ENCODE measurements at regions not wholly inside any gene's neighbourhood (a gene's known extent, or its start where the extent isn't known, plus 50 kb on each side); places are given as distances from the start of the nearest gene placed in this dataset.

DNA sequence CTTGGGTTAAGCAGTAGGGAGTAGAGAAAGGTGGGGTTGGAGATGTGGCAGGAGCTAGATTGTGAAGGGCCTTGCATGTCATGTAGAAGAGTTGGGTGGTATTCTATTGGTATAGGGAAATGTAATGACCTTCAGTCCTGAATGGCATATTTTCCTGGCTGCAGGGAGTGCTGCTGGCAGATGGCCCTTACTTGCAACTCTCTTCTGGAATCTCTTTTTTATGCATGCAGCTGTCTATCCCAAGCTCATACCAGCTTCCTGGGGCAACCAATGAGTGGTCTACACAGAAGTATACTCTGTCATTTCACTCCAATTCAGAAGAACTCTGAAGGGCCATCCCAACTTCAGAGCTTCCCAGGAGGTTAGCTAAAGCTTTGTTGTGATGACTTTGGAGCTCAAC lies 144.7 kb upstream of the ANKRD28 start:
- H3K27ac ChIP-seq (ENCODE audit: low read depth) = no peak overlapping the region

DNA sequence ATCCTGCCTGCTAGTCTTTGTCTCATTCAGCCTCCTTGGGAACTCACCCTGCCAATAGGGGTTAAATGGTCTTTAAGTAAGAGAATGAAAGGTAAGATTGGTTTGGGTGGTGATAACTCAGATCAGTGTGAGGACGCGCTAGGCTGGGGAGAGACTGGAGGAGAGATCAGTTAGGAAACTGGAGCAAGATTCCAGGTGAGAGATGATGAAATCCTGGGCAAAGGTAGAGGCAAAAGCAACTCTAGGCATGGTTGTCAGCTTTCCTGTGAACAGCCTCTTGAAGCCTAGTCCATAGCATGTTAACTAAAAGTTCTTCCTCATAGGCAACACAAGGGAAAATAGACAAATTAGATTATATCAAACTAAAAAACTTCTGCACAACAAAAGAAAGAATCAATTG lies 145.2 kb upstream of the ANKRD28 start:
- 94% methylated on average over 2 of the region's 2 CpGs for WGBS
- Histone ChIP-seq H3K4me1 (ENCODE audit: insufficient read depth) (no peaks in the 10 kb centered on the region), H3K27ac (ENCODE audit: low read depth) (no peak overlapping the region), H3K4me3 (ENCODE audit: low read depth, low read length) (no peak overlapping the region), H3K36me3 (ENCODE audit: insufficient read depth) (no peaks in the 10 kb centered on the region)
- DNase-seq (ENCODE audit: extremely low spot score) = no peak

More for the DNA sequence above, 144.7 kb upstream of the ANKRD28 start:
- Histone ChIP-seq H3K4me1 (ENCODE audit: insufficient read depth) (no peaks in the 10 kb centered on the region), H3K4me3 (ENCODE audit: low read depth, low read length) (no peak overlapping the region), H3K36me3 (ENCODE audit: insufficient read depth) (no peaks in the 10 kb centered on the region)
- DNase-seq (ENCODE audit: extremely low spot score) = no peak

DNA sequence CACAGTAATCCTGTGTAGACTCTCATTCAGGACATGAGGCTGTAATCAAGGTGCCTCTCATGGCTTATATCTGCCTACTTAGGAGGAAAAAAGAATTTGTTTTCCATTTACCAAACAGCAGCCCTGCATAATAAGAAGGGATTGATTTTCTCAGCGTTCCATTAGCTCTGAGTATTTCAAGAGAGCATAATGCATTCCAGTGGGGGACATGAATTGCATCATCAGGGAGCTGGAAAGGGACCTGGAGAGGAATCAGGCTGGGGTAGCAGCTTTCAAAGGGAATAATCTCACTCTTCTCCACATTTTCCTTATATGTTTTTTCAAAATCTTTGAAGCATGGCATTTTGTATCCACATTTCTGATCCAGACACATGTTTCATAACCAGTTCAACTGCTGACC lies 150.6 kb upstream of the ANKRD28 start:
- no peak for DNase-seq (ENCODE audit: extremely low spot score)
- 69% methylated on average over 1 of the region's 1 CpG for WGBS
- H3K4me1 ChIP-seq (ENCODE audit: insufficient read depth) = no peaks in the 10 kb centered on the region
- no peak overlapping the region for H3K4me3 ChIP-seq (ENCODE audit: low read depth, low read length)
- H3K36me3 ChIP-seq (ENCODE audit: insufficient read depth) = no peaks in the 10 kb centered on the region
- no peak overlapping the region for H3K27ac ChIP-seq (ENCODE audit: low read depth)

DNA sequence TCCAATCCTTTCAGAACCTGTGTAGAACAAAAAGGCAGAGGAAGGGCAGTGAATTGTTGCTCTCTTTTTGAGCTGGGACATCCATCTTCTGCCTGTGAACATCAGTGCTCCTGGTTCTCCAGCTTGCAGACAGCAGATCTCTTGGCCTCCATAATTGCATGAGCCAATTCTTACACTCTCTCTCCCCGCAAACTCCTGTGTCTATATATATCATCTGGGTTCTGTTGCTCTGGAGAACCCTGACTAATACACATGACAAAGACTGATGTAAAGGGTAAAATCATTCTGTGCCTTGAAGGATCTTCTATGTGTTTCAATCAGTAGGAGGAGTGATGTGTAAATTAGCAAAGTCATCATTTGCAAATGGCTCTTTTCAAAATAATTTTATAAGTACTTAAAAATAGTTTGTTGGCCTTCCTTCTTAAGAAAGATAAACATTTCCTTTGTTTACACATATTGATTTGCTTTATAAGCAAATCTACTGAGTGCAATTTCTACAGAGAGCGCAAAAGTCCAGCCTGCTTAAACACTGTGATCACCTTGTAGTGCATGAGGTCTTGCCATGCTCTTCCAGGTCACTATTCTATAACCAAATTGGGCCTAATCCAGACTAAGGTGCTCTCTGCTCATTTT lies 154.9 kb upstream of the ANKRD28 start:
- 76% methylated on average over 2 of the region's 2 CpGs for WGBS
- H3K36me3 ChIP-seq (ENCODE audit: insufficient read depth) = no peaks in the 10 kb centered on the region
- no peak overlapping the region for H3K4me3 ChIP-seq (ENCODE audit: low read depth, low read length)
- no peak for DNase-seq (ENCODE audit: extremely low spot score)
- no peaks in the 10 kb centered on the region for H3K4me1 ChIP-seq (ENCODE audit: insufficient read depth)
- H3K27ac ChIP-seq (ENCODE audit: low read depth) = no peak overlapping the region

DNA sequence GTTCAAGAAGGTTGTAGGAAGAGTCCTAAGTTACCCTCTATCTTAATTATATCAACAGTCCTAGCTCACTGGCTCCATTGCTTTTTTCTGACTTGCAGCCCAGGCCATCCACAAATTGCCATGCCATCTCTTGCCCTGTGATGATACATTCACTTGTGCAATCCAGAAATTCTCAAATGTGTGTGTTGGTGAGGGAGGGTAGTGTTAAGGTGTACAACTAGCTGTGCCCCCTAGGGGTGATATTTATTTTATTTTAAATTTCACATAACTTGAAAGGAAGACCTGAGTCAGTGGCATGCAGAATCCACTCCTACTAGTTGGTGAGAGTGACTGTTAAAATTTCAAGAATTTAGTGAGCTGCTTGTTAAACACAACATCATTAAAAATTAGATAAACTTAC lies 156.1 kb upstream of the ANKRD28 start:
- Histone ChIP-seq H3K4me1 (ENCODE audit: insufficient read depth) (no peaks in the 10 kb centered on the region), H3K4me3 (ENCODE audit: low read depth, low read length) (no peak overlapping the region), H3K36me3 (ENCODE audit: insufficient read depth) (no peaks in the 10 kb centered on the region), H3K27ac (ENCODE audit: low read depth) (no peak overlapping the region)
- no peak for DNase-seq (ENCODE audit: extremely low spot score)

DNA sequence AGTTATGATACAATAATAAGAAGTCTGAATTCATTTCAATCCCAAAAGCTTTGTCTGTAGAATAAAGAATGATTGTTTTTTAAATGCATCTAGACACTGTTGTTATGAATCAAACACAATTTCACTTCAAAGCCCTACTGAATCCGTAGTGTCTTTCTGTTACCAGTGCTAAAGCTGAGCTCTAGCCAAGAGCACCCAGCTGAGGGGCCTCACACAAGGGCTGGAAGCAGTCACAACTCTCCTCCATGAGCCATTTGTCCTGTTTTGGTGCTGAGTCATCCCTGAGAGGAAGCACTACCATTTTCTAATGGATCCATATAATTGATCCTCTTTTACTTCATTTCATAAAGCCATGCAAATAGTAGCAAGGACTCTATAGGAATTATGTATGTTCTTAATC lies 158.2 kb upstream of the ANKRD28 start:
- Histone ChIP-seq H3K27ac (ENCODE audit: low read depth) (no peak overlapping the region), H3K4me1 (ENCODE audit: insufficient read depth) (no peaks in the 10 kb centered on the region), H3K4me3 (ENCODE audit: low read depth, low read length) (no peak overlapping the region), H3K36me3 (ENCODE audit: insufficient read depth) (no peaks in the 10 kb centered on the region)
- DNase-seq (ENCODE audit: extremely low spot score) = no peak
- 43% methylated on average over 1 of the region's 1 CpG for WGBS

DNA sequence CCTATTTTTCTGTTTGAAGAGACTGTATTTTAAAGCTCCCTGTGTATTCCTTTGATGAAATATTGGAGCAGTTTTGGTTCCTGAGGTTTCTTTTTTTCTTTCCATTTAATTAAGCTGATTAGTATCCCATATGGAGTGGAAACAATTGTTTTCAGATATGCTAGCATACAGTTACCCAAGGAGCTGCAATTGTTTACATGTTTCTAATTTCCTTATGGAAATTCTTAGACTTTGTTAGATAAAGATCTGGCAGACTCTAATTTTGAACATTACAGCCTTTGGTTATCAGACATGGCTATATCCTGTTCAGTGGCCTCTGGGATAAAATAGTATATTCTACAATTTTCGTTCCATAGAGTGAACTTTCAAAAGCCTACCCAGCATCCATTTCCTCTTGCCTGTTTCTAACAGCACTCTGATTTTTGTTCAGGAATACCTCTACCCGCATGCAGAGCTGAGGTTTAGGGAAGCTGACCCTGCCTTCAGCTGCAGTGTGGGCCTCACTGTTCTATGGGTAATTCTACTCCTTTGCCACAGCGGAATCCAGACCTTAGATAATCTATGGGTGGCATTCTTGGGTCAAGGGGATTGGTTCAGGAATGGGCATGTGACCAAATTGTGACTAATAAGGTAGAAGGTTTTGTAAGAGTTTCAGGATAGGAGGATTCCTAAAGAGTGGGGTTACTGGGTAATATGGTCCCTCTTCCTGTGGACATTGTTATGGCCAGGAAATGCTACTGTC lies 161.1 kb upstream of the ANKRD28 start:
- WGBS = 53% methylated on average over 3 of the region's 3 CpGs
- Histone ChIP-seq H3K27ac (ENCODE audit: low read depth) (no peak overlapping the region), H3K4me1 (ENCODE audit: insufficient read depth) (no peaks in the 10 kb centered on the region), H3K4me3 (ENCODE audit: low read depth, low read length) (no peak overlapping the region), H3K36me3 (ENCODE audit: insufficient read depth) (no peaks in the 10 kb centered on the region)
- no peak for DNase-seq (ENCODE audit: extremely low spot score)

DNA sequence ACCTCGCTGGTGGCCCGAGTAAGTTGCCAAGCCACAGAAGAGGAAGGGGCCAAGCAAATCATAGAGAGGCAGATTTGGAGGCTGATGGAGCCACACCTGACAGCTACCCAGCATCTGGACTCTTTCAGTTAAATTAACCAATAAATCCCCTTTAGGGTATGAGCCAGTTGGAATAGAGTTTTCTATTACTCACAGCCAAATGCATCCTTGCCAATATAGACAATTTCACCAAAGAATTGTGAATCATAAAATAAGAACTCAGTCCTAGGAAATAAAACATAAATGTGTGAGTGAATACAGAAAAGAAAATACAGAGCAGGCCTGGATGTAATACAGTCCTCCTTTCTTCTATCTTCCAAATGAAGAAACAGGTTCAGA lies 161.6 kb upstream of the ANKRD28 start:
- Histone ChIP-seq H3K36me3 (ENCODE audit: insufficient read depth) (no peaks in the 10 kb centered on the region), H3K4me3 (ENCODE audit: low read depth, low read length) (no peak overlapping the region), H3K27ac (ENCODE audit: low read depth) (no peak overlapping the region), H3K4me1 (ENCODE audit: insufficient read depth) (no peaks in the 10 kb centered on the region)
- no peak for DNase-seq (ENCODE audit: extremely low spot score)
- WGBS = 56% methylated on average over 2 of the region's 2 CpGs

DNA sequence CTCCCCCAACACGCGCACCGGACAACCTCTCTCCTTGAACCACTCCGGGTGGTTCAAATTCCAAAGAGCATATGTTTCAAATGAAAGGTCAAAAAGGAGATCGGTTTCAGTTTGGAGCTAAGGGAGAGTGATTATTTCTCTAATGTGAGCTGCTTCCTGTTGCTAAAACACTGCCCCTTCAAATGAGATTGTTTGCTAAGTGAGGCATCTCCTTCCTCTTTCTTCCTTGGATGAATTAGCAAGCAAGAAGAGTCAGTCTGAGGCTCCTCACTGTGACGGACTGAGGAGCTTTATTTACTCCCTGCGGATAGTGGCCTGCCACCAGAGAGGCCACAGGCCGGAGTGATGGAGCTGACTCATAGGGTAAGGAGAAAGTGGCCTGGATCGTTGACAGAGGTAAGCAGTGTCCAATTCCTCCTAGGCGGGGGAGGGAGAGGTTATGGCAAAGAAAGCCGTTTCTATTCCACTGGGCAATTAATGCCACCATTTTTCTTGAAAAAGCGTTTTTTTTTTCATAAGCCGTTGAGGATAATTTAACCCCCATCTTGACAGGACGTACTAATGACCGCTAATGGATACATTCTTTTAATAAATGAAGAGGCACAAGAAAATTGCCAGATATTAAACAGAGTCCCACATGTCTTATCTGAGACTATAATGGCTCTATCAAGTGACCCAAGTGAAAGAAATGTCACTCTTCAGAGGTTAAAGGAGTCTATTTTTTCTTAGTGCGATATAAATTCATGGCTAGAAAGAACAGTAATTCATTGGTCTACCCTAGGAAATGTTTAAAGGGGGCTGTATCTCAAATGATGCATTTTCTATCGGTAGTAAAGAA lies 167.0 kb upstream of the ANKRD28 start:
- DNase-seq (ENCODE audit: extremely low spot score) = no peak
- Histone ChIP-seq H3K27ac (ENCODE audit: low read depth) (no peak overlapping the region), H3K4me1 (ENCODE audit: insufficient read depth) (no peaks in the 10 kb centered on the region), H3K36me3 (ENCODE audit: insufficient read depth) (no peaks in the 10 kb centered on the region), H3K4me3 (ENCODE audit: low read depth, low read length) (no peak overlapping the region)
- 41% methylated on average over 17 of the region's 17 CpGs for WGBS

DNA sequence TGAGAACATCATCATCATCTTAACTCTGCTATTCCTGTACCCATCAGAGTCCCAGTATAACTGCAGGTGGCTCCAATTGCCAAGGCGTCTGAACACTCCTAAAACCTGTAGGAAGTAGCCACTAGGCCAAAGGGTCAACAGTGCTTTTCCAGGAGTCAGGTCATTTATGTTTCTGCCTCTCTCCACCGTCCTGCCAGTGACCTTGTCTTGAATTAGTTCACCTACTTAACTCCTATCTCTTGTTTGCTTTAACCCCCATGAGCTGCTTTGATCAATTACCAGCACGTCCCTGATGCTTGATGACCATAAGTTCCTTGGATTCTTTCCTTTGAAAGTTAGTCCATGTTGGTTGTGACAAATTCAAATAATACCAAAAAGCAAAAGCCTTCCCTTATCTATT lies 169.8 kb upstream of the ANKRD28 start:
- WGBS = 41% methylated on average over 3 of the region's 3 CpGs
- no peak overlapping the region for H3K4me3 ChIP-seq (ENCODE audit: low read depth, low read length)
- no peaks in the 10 kb centered on the region for H3K4me1 ChIP-seq (ENCODE audit: insufficient read depth)
- no peak for DNase-seq (ENCODE audit: extremely low spot score)
- H3K27ac ChIP-seq (ENCODE audit: low read depth) = no peak overlapping the region
- H3K36me3 ChIP-seq (ENCODE audit: insufficient read depth) = no peaks in the 10 kb centered on the region

DNA sequence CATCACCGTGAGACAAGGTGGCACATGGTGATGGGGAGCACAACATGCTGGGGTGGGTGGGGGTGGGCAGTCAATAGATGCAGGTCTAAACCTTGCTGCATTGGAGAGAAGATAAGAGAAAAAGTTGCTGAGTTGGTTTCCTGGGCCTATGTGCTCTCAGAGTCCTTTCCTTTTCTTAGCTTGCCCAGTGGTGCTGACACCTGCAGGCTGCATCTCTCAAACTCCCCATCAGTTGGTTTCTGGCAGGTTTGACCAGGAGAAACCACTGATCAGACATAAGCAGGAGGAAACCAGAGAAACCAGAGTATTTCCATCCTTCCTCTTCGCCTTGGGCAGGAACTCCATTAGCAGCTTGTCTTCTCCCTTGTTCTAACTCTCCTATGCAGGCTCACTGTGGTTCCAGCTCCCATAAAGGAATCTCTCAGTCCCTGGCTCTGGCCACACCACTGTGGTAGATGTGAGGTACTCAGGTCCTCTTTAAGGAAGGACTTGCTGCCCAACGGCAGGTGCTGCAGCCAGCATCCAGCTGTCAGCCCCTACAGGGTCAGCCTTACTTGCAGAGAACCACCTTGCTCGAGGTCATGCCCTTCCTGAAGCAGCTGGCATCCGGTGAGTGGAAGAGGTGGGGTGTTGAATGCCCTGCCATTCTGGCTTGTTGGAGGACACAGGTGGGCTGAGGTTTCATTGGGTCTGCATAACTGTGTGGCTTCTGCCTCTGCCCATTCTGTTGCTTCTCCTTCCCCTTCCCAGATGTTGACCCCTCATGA lies 172.3 kb upstream of the ANKRD28 start:
- no peak overlapping the region for H3K27ac ChIP-seq (ENCODE audit: low read depth)
- H3K4me1 ChIP-seq (ENCODE audit: insufficient read depth) = no peaks in the 10 kb centered on the region
- no peak for DNase-seq (ENCODE audit: extremely low spot score)
- H3K4me3 ChIP-seq (ENCODE audit: low read depth, low read length) = no peak overlapping the region
- H3K36me3 ChIP-seq (ENCODE audit: insufficient read depth) = no peaks in the 10 kb centered on the region
- WGBS = 77% methylated on average over 5 of the region's 5 CpGs

DNA sequence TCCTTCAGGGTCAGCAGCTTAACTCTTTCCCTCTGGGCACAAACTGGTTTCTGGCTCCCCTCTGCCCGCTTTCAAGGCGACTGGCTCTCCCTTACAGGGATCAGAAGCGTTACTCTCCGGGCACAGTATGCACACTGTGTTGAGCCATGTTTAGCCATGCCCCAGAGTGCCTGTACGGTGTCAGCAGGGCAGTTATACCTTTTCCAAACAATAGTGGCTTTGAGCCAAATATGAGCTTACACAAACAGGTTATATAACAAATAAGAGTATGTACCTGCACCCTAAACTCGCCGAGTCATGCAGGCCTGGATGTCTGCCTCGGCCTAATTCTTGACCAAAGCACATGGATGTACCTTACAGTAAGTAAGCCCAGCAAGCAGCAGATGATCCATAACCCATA lies 175.6 kb upstream of the ANKRD28 start:
- 90% methylated on average over 8 of the region's 8 CpGs for WGBS

DNA sequence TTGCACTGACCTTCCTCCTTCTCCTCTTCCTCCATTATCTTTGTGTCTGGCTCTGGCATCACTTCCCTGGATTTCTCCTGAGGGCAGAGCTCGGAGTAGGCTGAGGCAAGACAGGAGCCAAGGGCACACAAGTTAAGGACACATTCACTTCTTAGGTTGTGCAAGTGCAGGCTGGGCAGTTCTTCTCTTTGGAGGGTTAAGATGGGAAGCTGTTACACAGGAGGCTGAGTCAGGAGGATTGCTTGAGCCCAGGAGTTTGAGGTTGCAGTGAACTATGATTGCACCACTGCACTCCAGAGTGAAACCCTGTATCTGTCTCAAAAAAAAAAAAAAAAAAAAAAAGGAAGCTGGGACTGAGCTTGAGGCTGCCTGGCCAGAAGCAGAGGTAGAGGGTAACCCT lies 176.2 kb upstream of the ANKRD28 start:
- no peak for DNase-seq (ENCODE audit: extremely low spot score)
- Histone ChIP-seq H3K36me3 (ENCODE audit: insufficient read depth) (no peaks in the 10 kb centered on the region), H3K4me1 (ENCODE audit: insufficient read depth) (no peaks in the 10 kb centered on the region), H3K4me3 (ENCODE audit: low read depth, low read length) (no peak overlapping the region), H3K27ac (ENCODE audit: low read depth) (no peak overlapping the region)
- 83% methylated on average over 1 of the region's 1 CpG for WGBS

More for the DNA sequence above, 175.6 kb upstream of the ANKRD28 start:
- DNase-seq (ENCODE audit: extremely low spot score) = no peak
- Histone ChIP-seq H3K4me3 (ENCODE audit: low read depth, low read length) (no peak overlapping the region), H3K27ac (ENCODE audit: low read depth) (no peak overlapping the region), H3K36me3 (ENCODE audit: insufficient read depth) (no peaks in the 10 kb centered on the region), H3K4me1 (ENCODE audit: insufficient read depth) (no peaks in the 10 kb centered on the region)

Measured in urinary bladder (tissue), 3 donors.